Thyroid gland (tissue), 4 donors: ENCODE measurements at regions not wholly inside any gene's neighbourhood (a gene's known extent, or its start where the extent isn't known, plus 50 kb on each side); places are given as distances from the start of the nearest gene placed in this dataset.

Experiments used
- POLR2A ChIP-seq, 2 donors: fragments of 450-650 bp; IDR thresholded peaks; one replicate each; pipeline ENCODE4 v1.6.1; 2017; ENCODE audit warnings: antibody characterized with exemption in 2 of 2, mild to moderate bottlenecking in 2 of 2, moderate library complexity in 1 of 2
- TF ChIP-seq, protein P1 (sequence below), 6 experiments: fragments of 200-600 bp in 3 of 6; fragments of 450-650 bp in 3 of 6; sonication (generic) in 3 of 6; IDR thresholded peaks; one replicate each; pipeline ENCODE4 v1.5.1; 2016 to 2019; ENCODE audit warnings: antibody characterized with exemption in 6 of 6, mild to moderate bottlenecking in 2 of 6, inconsistent platforms in 1 of 6, moderate library complexity in 1 of 6

DNA sequence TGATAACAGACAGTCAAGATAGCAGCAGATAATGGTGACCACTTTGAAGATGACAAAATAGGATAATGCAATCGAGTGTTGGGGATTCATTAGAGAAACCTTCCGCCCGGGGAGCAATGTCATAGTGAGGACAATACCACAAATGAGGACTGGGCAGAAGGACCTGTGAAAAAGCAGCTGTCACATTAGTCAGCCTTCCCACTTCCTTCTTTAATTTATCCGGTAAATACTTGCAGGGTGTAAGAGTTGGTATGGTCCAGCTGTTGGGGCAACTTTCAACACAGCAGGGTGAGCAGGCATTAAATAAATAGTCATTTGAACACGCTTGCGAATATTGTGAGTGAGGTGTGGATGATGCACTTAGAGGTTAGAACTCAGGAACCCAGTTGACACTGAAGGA lies 132.5 kb upstream of the KIRREL3 start:
- TF ChIP-seq, protein P1, sequence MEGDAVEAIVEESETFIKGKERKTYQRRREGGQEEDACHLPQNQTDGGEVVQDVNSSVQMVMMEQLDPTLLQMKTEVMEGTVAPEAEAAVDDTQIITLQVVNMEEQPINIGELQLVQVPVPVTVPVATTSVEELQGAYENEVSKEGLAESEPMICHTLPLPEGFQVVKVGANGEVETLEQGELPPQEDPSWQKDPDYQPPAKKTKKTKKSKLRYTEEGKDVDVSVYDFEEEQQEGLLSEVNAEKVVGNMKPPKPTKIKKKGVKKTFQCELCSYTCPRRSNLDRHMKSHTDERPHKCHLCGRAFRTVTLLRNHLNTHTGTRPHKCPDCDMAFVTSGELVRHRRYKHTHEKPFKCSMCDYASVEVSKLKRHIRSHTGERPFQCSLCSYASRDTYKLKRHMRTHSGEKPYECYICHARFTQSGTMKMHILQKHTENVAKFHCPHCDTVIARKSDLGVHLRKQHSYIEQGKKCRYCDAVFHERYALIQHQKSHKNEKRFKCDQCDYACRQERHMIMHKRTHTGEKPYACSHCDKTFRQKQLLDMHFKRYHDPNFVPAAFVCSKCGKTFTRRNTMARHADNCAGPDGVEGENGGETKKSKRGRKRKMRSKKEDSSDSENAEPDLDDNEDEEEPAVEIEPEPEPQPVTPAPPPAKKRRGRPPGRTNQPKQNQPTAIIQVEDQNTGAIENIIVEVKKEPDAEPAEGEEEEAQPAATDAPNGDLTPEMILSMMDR (IDR thresholded peaks at IDR 0.05), result no peak
- no peak for TF ChIP-seq POLR2A (IDR thresholded peaks at IDR 0.05)
